ENCODE measurements at regions not wholly inside any gene's neighbourhood (a gene's known extent, or its start where the extent isn't known, plus 50 kb on each side); places are given as distances from the start of the nearest gene placed in this dataset.

- Histone ChIP-seq H3K4me3 (replicated peaks in 1 of 4; ENCODE audit: control extremely low read depth in 1 of 4, insufficient read depth in 1 of 4, low read depth in 3 of 4, low read length in 4 of 4) (no peak overlapping the region), H3K9me3 (ENCODE audit: control insufficient read depth, insufficient read depth, low read depth, low read length) (no peaks in the 10 kb centered on the region), H3K36me3 (ENCODE audit: control insufficient read depth, insufficient read depth, low read length) (no peaks in the 10 kb centered on the region), H3K79me2 (ENCODE audit: control insufficient read depth, insufficient read depth, low read length) (no peaks in the 10 kb centered on the region), H2AFZ (ENCODE audit: low read length) (no peak overlapping the region), H3K4me1 (ENCODE audit: control insufficient read depth, extremely low read depth, insufficient read depth, low read length) (peaks cover 10% of the 10 kb centered on the region), H3K9ac (ENCODE audit: insufficient read depth, low read length) (no peak overlapping the region), H4K20me1 (ENCODE audit: control insufficient read depth, extremely low read depth, insufficient read depth, low read length) (no peaks in the 10 kb centered on the region), H3K27me3 (ENCODE audit: control insufficient read depth, insufficient read depth, low read length) (no peaks in the 10 kb centered on the region), H3K4me2 (ENCODE audit: extremely low read depth, insufficient read depth, low read length) (no peak overlapping the region), H3K27ac (ENCODE audit: insufficient read depth, low read length) (peak overlapping the region; percentile 58)
- TF ChIP-seq CTCF (conservative IDR thresholded peaks at IDR 0.05 in 1 of 2, IDR thresholded peaks at IDR 0.05 in 1 of 2; ENCODE audit: low read depth in 1 of 2, low read length in 2 of 2) (no peak), EZH2 (IDR thresholded peaks at IDR 0.05; ENCODE audit: low read length, missing control alignments) (no peak)
- DNase-seq (ENCODE audit: low read depth in 2 of 2), result peak; percentile 98 to 100
These were observed 292.8 kb upstream of the ARSJ start for GRCh38 chr4:114272226-114272625.

GRCh38 chr4:114273238-114273637 is 293.8 kb upstream of the ARSJ start:
- peak in 1 of 2 donors; percentile 36 for DNase-seq (ENCODE audit: low read depth in 2 of 2)
- Histone ChIP-seq H3K27me3 (ENCODE audit: control insufficient read depth, insufficient read depth, low read length) (no peaks in the 10 kb centered on the region), H3K4me1 (ENCODE audit: control insufficient read depth, extremely low read depth, insufficient read depth, low read length) (peaks cover 10% of the 10 kb centered on the region), H3K4me2 (ENCODE audit: extremely low read depth, insufficient read depth, low read length) (no peak overlapping the region), H3K9me3 (ENCODE audit: control insufficient read depth, insufficient read depth, low read depth, low read length) (no peaks in the 10 kb centered on the region), H4K20me1 (ENCODE audit: control insufficient read depth, extremely low read depth, insufficient read depth, low read length) (no peaks in the 10 kb centered on the region), H3K36me3 (ENCODE audit: control insufficient read depth, insufficient read depth, low read length) (no peaks in the 10 kb centered on the region), H3K4me3 (replicated peaks in 1 of 4; ENCODE audit: control extremely low read depth in 1 of 4, insufficient read depth in 1 of 4, low read depth in 3 of 4, low read length in 4 of 4) (no peak overlapping the region), H2AFZ (ENCODE audit: low read length) (no peak overlapping the region), H3K79me2 (ENCODE audit: control insufficient read depth, insufficient read depth, low read length) (no peaks in the 10 kb centered on the region), H3K9ac (ENCODE audit: insufficient read depth, low read length) (no peak overlapping the region), H3K27ac (ENCODE audit: insufficient read depth, low read length) (no peak overlapping the region)
- TF ChIP-seq CTCF (conservative IDR thresholded peaks at IDR 0.05 in 1 of 2, IDR thresholded peaks at IDR 0.05 in 1 of 2; ENCODE audit: low read depth in 1 of 2, low read length in 2 of 2), result no peak
- TF ChIP-seq EZH2 (IDR thresholded peaks at IDR 0.05; ENCODE audit: low read length, missing control alignments), result no peak

GRCh38 chr4:114277690-114278089 is 298.2 kb upstream of the ARSJ start:
- H4K20me1 ChIP-seq (ENCODE audit: control insufficient read depth, extremely low read depth, insufficient read depth, low read length), result no peaks in the 10 kb centered on the region
- TF ChIP-seq CTCF (conservative IDR thresholded peaks at IDR 0.05 in 1 of 2, IDR thresholded peaks at IDR 0.05 in 1 of 2; ENCODE audit: low read depth in 1 of 2, low read length in 2 of 2), result no peak
- TF ChIP-seq EZH2 (IDR thresholded peaks at IDR 0.05; ENCODE audit: low read length, missing control alignments), result no peak
- H3K27ac ChIP-seq (ENCODE audit: insufficient read depth, low read length), result no peak overlapping the region
- peaks cover 12% of the 10 kb centered on the region for H3K4me1 ChIP-seq (ENCODE audit: control insufficient read depth, extremely low read depth, insufficient read depth, low read length)
- no peaks in the 10 kb centered on the region for H3K27me3 ChIP-seq (ENCODE audit: control insufficient read depth, insufficient read depth, low read length)
- H3K79me2 ChIP-seq (ENCODE audit: control insufficient read depth, insufficient read depth, low read length), result no peaks in the 10 kb centered on the region
- H3K4me3 ChIP-seq (replicated peaks in 1 of 4; ENCODE audit: control extremely low read depth in 1 of 4, insufficient read depth in 1 of 4, low read depth in 3 of 4, low read length in 4 of 4), result no peak overlapping the region
- no peaks in the 10 kb centered on the region for H3K36me3 ChIP-seq (ENCODE audit: control insufficient read depth, insufficient read depth, low read length)
- no peak overlapping the region for H3K9ac ChIP-seq (ENCODE audit: insufficient read depth, low read length)
- H3K4me2 ChIP-seq (ENCODE audit: extremely low read depth, insufficient read depth, low read length), result no peak overlapping the region
- H3K9me3 ChIP-seq (ENCODE audit: control insufficient read depth, insufficient read depth, low read depth, low read length), result no peaks in the 10 kb centered on the region
- peak in 1 of 2 donors; percentile 88 for DNase-seq (ENCODE audit: low read depth in 2 of 2)
- H2AFZ ChIP-seq (ENCODE audit: low read length), result no peak overlapping the region

Measured in fibroblast of lung (primary cell).